Ishikawa (cell line): ENCODE measurements at regions not wholly inside any gene's neighbourhood (a gene's known extent, or its start where the extent isn't known, plus 50 kb on each side); places are given as distances from the start of the nearest gene placed in this dataset.

Source experiments
- CREB1 ChIP-seq: IDR thresholded peaks from 2 replicates; pipeline ENCODE4 v1.6.1; 2012; ENCODE audit warnings: low read depth
- RAD21 ChIP-seq: IDR thresholded peaks from 2 replicates; pipeline ENCODE4 v1.6.1; 2012; ENCODE audit warnings: low read depth
- TEAD4 ChIP-seq: IDR thresholded peaks from 2 replicates; pipeline ENCODE4 v1.6.1; 2012
- TF ChIP-seq, protein P1 (sequence below): IDR thresholded peaks from 2 replicates; pipeline ENCODE4 v1.6.1; 2012

DNA sequence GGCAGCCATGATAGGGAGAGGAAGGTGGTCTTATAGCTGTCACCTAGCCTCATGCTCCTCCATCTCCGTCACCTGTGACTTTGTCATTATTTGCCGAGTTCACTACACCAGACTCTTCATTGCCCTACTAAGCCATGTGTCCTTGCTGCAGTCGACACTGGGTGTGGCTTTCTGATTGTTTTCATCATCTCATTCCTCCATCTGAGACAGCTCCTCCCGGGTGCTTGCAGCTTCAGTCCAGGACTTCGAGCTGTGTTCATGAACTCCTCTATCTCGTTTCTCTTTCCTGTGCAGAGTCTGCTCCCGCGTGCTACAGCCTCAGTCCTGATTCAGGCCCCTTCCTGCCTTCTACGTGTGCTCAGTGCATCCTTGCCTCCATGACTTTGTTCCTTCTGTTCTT is 295.1 kb upstream of the TNP1 start:
- TF ChIP-seq RAD21: no peak
- no peak for TF ChIP-seq CREB1
- TF ChIP-seq, protein P1, sequence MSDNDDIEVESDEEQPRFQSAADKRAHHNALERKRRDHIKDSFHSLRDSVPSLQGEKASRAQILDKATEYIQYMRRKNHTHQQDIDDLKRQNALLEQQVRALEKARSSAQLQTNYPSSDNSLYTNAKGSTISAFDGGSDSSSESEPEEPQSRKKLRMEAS: no peak
- TF ChIP-seq TEAD4: no peak
